Neuron (in vitro differentiated cells): ENCODE measurements at regions not wholly inside any gene's neighbourhood (a gene's known extent, or its start where the extent isn't known, plus 50 kb on each side); places are given as distances from the start of the nearest gene placed in this dataset.

Experiments used
- H2AFZ ChIP-seq: one replicate; pipeline ENCODE4 v1.6.1; 2013; ENCODE audit warnings: low read depth, mild to moderate bottlenecking, inconsistent platforms, low read length, moderate library complexity
- H3K27me3 ChIP-seq: one replicate; pipeline ENCODE4 v1.6.1; 2013; ENCODE audit warnings: low read length; ENCODE audit not compliant: insufficient read depth
- H3K36me3 ChIP-seq: one replicate; pipeline ENCODE4 v1.6.1; 2013; ENCODE audit warnings: low read length; ENCODE audit not compliant: insufficient read depth
- H3K4me1 ChIP-seq: one replicate; pipeline ENCODE4 v1.6.1; 2013; ENCODE audit warnings: low read length; ENCODE audit not compliant: insufficient read depth
- H3K4me3 ChIP-seq: 2 replicates; pipeline ENCODE4 v1.5.1; 2013; ENCODE audit warnings: mild to moderate bottlenecking, low read length, moderate library complexity
- H3K9me3 ChIP-seq: one replicate; pipeline ENCODE4 v1.6.1; 2013; ENCODE audit warnings: low read length

DNA sequence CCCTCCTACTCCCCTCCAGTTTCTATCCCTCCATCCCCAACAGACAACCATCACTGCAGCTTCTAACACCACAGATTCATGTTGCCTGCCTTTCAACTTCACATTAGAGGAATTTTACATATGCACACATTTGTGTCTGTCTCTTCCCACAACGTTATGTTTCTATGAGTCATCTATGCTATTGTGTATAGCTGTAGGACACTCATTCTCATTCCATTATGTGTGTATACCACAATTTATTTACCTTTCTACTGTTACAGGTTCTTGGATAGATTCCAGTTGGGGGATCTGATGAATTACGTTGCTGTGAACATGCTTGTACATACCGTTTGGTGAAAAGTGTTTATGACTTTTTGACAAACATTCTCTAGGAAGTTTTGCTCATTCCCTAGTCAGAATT lies 58.8 kb upstream of the TRPC3 start:
- no peaks in the 10 kb centered on the region for H3K4me1 ChIP-seq
- no peak overlapping the region for H2AFZ ChIP-seq
- H3K4me3 ChIP-seq, result no peak overlapping the region
- no peaks in the 10 kb centered on the region for H3K9me3 ChIP-seq
- H3K27me3 ChIP-seq, result no peaks in the 10 kb centered on the region
- H3K36me3 ChIP-seq, result no peaks in the 10 kb centered on the region

DNA sequence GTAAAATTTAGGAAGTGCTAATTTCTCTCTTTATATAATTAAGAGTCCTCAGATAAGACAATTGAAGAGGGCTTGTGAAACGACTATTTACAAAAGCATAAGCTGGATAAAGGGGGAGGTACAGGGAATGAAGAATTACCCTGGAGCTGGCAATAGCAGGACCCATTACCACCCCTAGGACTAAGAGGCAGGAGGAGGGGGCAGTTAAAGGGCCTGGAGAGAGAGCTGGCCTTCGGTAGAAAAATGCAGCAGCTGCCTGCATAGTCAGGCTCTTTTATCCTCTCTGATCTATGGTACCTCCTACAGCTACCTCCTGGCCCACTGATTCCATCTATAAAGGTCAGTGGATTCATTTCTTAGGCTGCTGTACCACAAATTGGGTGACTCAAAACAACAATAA lies 57.7 kb upstream of the TRPC3 start:
- Histone ChIP-seq H3K4me3 (no peak overlapping the region), H2AFZ (no peak overlapping the region), H3K4me1 (no peaks in the 10 kb centered on the region), H3K27me3 (no peaks in the 10 kb centered on the region), H3K36me3 (no peaks in the 10 kb centered on the region), H3K9me3 (no peaks in the 10 kb centered on the region)

DNA sequence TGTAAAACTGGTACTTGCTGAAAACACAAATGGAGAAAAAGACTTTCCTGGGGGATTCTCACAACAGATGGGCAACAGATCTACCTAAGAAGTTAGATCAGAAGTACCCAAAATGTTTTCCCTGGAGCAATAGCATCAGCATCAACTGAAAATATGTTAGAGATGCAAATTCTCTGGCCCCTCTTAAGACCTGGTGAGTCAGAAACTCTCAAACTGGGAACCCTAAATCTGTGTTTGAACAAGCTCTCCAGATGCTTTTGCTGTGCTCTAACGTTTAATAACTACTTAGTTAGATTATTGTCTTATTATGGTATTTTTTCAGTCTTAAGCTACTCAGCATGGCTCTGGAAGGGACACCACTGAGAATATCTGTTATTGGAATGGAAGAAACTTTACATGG lies 55.2 kb upstream of the TRPC3 start:
- Histone ChIP-seq H2AFZ (no peak overlapping the region), H3K27me3 (no peaks in the 10 kb centered on the region), H3K4me3 (no peak overlapping the region), H3K4me1 (no peaks in the 10 kb centered on the region), H3K36me3 (no peaks in the 10 kb centered on the region), H3K9me3 (no peaks in the 10 kb centered on the region)

DNA sequence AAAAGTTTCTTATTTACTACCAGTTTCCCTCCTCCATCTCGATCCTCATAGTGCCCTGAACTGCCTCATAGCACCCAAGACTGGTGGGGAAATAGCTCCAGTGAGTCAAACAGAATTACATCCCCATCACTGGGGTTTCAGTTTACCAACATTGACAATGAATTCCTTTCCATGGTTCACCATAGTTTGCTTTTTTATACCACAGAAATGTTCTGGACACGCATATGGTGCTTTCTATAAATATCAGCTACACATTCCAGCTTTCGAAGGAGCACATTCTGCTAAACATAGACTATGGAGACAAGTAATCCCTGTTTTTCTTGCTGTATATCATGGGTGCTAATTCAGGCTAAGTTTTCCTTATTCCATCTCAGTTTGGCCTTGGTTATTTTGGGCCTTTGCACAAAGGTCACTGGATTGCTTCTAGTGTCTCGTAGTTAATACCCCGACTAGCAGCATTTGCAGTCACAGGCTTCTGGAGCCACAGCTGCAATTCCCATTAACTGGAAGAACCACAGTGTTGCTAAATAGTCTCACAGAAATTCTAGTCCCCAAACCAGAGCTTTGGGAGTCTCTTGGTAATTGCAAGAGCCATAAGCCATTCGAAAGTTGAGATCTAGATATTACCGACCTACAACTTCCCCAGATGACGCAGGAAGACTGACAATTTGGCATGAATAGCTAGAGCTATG lies 53.4 kb upstream of the TRPC3 start:
- Histone ChIP-seq H3K27me3 (no peaks in the 10 kb centered on the region), H3K36me3 (no peaks in the 10 kb centered on the region), H3K4me1 (peaks cover 3% of the 10 kb centered on the region), H3K4me3 (no peak overlapping the region), H2AFZ (no peak overlapping the region), H3K9me3 (no peaks in the 10 kb centered on the region)

DNA sequence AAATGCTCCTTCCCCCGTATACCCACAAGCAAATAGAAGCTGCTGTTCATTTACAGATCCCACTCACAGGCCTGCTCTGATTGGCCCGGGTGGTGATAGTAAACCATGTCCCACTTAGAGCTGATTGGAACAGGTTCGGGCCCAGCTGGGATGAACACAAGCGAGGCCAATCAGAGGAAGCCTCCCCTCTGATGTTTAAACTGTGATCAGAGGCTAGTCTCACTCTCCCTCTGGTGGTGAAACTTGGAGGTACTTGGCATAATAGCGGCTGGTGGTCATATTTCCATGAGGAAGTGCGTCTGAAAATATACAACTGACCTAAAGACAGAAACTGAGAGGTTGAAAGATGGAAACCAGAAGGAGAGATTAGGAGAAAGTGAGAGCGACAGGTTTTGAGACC lies 51.5 kb upstream of the TRPC3 start:
- no peak overlapping the region for H3K4me3 ChIP-seq
- no peaks in the 10 kb centered on the region for H3K36me3 ChIP-seq
- peaks cover 3% of the 10 kb centered on the region for H3K4me1 ChIP-seq
- no peaks in the 10 kb centered on the region for H3K9me3 ChIP-seq
- no peaks in the 10 kb centered on the region for H3K27me3 ChIP-seq
- H2AFZ ChIP-seq, result no peak overlapping the region
